GM12878 (cell line): ENCODE measurements at regions not wholly inside any gene's neighbourhood (a gene's known extent, or its start where the extent isn't known, plus 50 kb on each side); places are given as distances from the start of the nearest gene placed in this dataset.

Source experiments
- ATAC-seq: fragments of 200-7000 bp; cut with Tn5 transposase; 3 replicates; pipeline ENCODE4 v1.9.1; 2020; ENCODE audit warnings: mild to moderate bottlenecking, moderate library complexity
- BruUV-seq: library from RNA; stranded (reverse); fragments of 400-500 nt; replicated peaks from 2 replicates; lab custom pipeline; 2021; lab: Mats Ljungman, UMichigan
- CTCF ChIA-PET: fragments of 300-600 bp; sonication (Branson Sonifier 250); formaldehyde crosslinking; extraction: SDS; loops from one replicate; lab custom pipeline; 2021; ENCODE audit warnings: inconsistent platforms; lab: Yijun Ruan, JAX
- POLR2A ChIA-PET: fragments of 350-600 bp; formaldehyde crosslinking; extraction: SDS; loops from one replicate; lab custom pipeline; 2021; ENCODE audit warnings: inconsistent platforms; lab: Charles Lee
- RAD21 ChIA-PET: fragments of 300-600 bp; sonication (Branson Sonifier 250); formaldehyde crosslinking; loops from one replicate; lab custom pipeline; 2023; ENCODE audit warnings: antibody characterized with exemption; ENCODE audit not compliant: unreplicated experiment; lab: Charles Lee
- SMC1A ChIA-PET: fragments of 300-600 bp; sonication (Branson Sonifier 250); formaldehyde crosslinking; loops from one replicate; lab custom pipeline; 2023; ENCODE audit not compliant: unreplicated experiment, uncharacterized antibody; lab: Charles Lee
- DNase-seq: peaks from one replicate; pipeline ENCODE4 v3.0.0-alpha.2; 2011; ENCODE audit warnings: low read depth, low spot score
- FAIRE-seq: peaks from 3 replicates; lab custom pipeline; 2011; peaks lifted over from hg19 to GRCh38; lab: Jason Lieb, UNC
- H2AFZ ChIP-seq: 2 replicates; pipeline ENCODE4 v1.6.0; 2011; ENCODE audit warnings: low read depth, low read length, control low read depth; ENCODE audit not compliant: control insufficient read depth
- H3K27ac ChIP-seq: 2 replicates; pipeline ENCODE4 v1.5.1; 2011; ENCODE audit warnings: control low read depth; ENCODE audit not compliant: control insufficient read depth, insufficient read depth
- H3K27me3 ChIP-seq, 2 experiments: replicated peaks in 1 of 2; 2 replicates each; pipeline versions ENCODE4 v1.6.0 to v1.6.1; 2011; ENCODE audit warnings: low read length in 1 of 2; ENCODE audit not compliant: control insufficient read depth in 2 of 2, insufficient read depth in 2 of 2
- H3K36me3 ChIP-seq, 2 experiments: 2 replicates each; pipeline ENCODE4 v1.5.1; 2011; ENCODE audit warnings: low read length in 1 of 2; ENCODE audit not compliant: control insufficient read depth in 2 of 2, insufficient read depth in 2 of 2
- H3K4me1 ChIP-seq: 2 replicates; pipeline ENCODE4 v1.6.1; 2011; ENCODE audit warnings: mild to moderate bottlenecking, low read length, moderate library complexity, mixed read lengths; ENCODE audit not compliant: control insufficient read depth, insufficient read depth
- H3K4me2 ChIP-seq: 2 replicates; pipeline ENCODE4 v1.6.0; 2011; ENCODE audit warnings: control low read depth; ENCODE audit not compliant: control insufficient read depth, insufficient read depth
- H3K4me3 ChIP-seq: fragments of 200-600 bp; sonication (generic); 2 replicates; pipeline ENCODE4 v1.5.1; 2016
- H3K79me2 ChIP-seq: 2 replicates; pipeline ENCODE4 v1.6.0; 2011; ENCODE audit warnings: low read length; ENCODE audit not compliant: control insufficient read depth, insufficient read depth
- H3K9ac ChIP-seq: 2 replicates; pipeline ENCODE4 v1.8.0; 2011; ENCODE audit warnings: low read length, control low read depth, mixed read lengths; ENCODE audit not compliant: control insufficient read depth, insufficient read depth
- H3K9me3 ChIP-seq: replicated peaks from 3 replicates; pipeline ENCODE4 v1.5.1; 2011; ENCODE audit warnings: mild to moderate bottlenecking, low read length; ENCODE audit not compliant: control insufficient read depth, insufficient read depth
- H4K20me1 ChIP-seq: 2 replicates; pipeline ENCODE4 v1.6.0; 2011; ENCODE audit not compliant: control insufficient read depth, insufficient read depth
- E2F8 ChIP-seq: fragments of 450-650 bp; IDR thresholded peaks from 2 replicates; pipeline ENCODE4 v1.6.1; 2018; ENCODE audit warnings: mild to moderate bottlenecking, low read depth, moderate library complexity; ENCODE audit not compliant: partially characterized antibody
- EED ChIP-seq: sonication (generic); IDR thresholded peaks from 2 replicates; pipeline ENCODE4 v1.6.1; 2016; ENCODE audit warnings: antibody characterized with exemption, low read depth
- ESRRA ChIP-seq: IDR thresholded peaks from 2 replicates; pipeline ENCODE4 v1.6.1; 2012; ENCODE audit warnings: mild to moderate bottlenecking, low read length, improper control_type of control experiment
- JUNB ChIP-seq: IDR thresholded peaks from 2 replicates; pipeline ENCODE4 v1.6.1; 2016; ENCODE audit warnings: antibody characterized with exemption, mild to moderate bottlenecking
- MTA2 ChIP-seq: fragments of 450-650 bp; IDR thresholded peaks from 2 replicates; pipeline ENCODE4 v1.6.1; 2016; ENCODE audit warnings: low read depth, mild to moderate bottlenecking, moderate library complexity
- PAX8 ChIP-seq: fragments of 450-650 bp; IDR thresholded peaks from 2 replicates; pipeline ENCODE4 v1.6.1; 2017; ENCODE audit warnings: mild to moderate bottlenecking, moderate library complexity
- RBBP5 ChIP-seq: fragments of 200-600 bp; sonication (generic); conservative IDR thresholded peaks from 2 replicates; pipeline ENCODE4 v1.6.1; 2016
- SMAD1 ChIP-seq: fragments of 450-650 bp; IDR thresholded peaks from 2 replicates; pipeline ENCODE4 v1.6.1; 2018; ENCODE audit warnings: mild to moderate bottlenecking, low read depth; ENCODE audit not compliant: partially characterized antibody
- SPI1 ChIP-seq: IDR thresholded peaks from 2 replicates; pipeline ENCODE4 v1.6.1; 2011; ENCODE audit warnings: low read depth, mild to moderate bottlenecking, low read length, moderate library complexity, borderline replicate concordance; ENCODE audit not compliant: insufficient read depth
- SRF ChIP-seq, 2 experiments: IDR thresholded peaks; 2 replicates each; pipeline ENCODE4 v1.6.1; 2011; ENCODE audit warnings: low read depth in 2 of 2, low read length in 2 of 2, mild to moderate bottlenecking in 1 of 2, moderate library complexity in 1 of 2
- STAT3 ChIP-seq: IDR thresholded peaks from 2 replicates; pipeline ENCODE4 v1.6.1; 2011; ENCODE audit warnings: low read depth, low read length, improper control_type of control experiment
- SUZ12 ChIP-seq: fragments of 200-600 bp; sonication (generic); IDR thresholded peaks from one replicate; pipeline ENCODE4 v1.6.1; 2018; ENCODE audit warnings: antibody characterized with exemption, mild to moderate bottlenecking; ENCODE audit not compliant: unreplicated experiment
- ZBTB33 ChIP-seq: fragments of 450-650 bp; IDR thresholded peaks from 2 replicates; pipeline ENCODE4 v1.6.1; 2017; ENCODE audit warnings: mild to moderate bottlenecking
- WGBS: methylation state at CpG from one replicate; pipeline ENCODE4 v1.1.6; 2016; ENCODE audit warnings: low lambda C conversion rate; ENCODE audit not compliant: insufficient replicate concordance, insufficient coverage; ENCODE audit errors: missing lambda C conversion rate; 5-methylcytosine and 5-hydroxymethylcytosine counted together
- in situ Hi-C: fragments of 300-500 bp; cut with MboI; formaldehyde crosslinking; loops from 9 replicates; pipeline ENCODE4 v1.14.3; 2018; ENCODE audit warnings: mixed read lengths
- intact Hi-C: fragments of 100-400 bp; cut with micrococcal nuclease; formaldehyde crosslinking; loops from one replicate; pipeline ENCODE4 v1.14.2; 2022; ENCODE audit not compliant: unreplicated experiment

GRCh38 chr18:67319109-67319508 lies 197.4 kb downstream of the DSEL start:
- ChIA-PET SMC1A (no interaction called here), CTCF (no interaction called here), POLR2A (no interaction called here)
- no peak for ATAC-seq
- Histone ChIP-seq H4K20me1 (no peaks in the 10 kb centered on the region), H3K4me1 (no peaks in the 10 kb centered on the region), H3K4me3 (no peak overlapping the region), H3K27ac (no peak overlapping the region), H2AFZ (no peak overlapping the region), H3K9me3 (no peaks in the 10 kb centered on the region), H3K4me2 (no peak overlapping the region), H3K9ac (no peak overlapping the region)
- FAIRE-seq, result no peak
- 20% methylated on average over 2 of the region's 2 CpGs for WGBS
- no peak for TF ChIP-seq SUZ12
- TF ChIP-seq RBBP5, result no peak
- TF ChIP-seq PAX8, result no peak
- no peak for TF ChIP-seq SRF (IDR thresholded peaks at IDR 0.05; ENCODE audit: low read depth in 2 of 2, low read length in 2 of 2)
- no peak for TF ChIP-seq ZBTB33
- TF ChIP-seq JUNB, result no peak
- TF ChIP-seq EED, result no peak
- no peak for TF ChIP-seq E2F8
- no peak for TF ChIP-seq ESRRA
- no peak for TF ChIP-seq STAT3
- TF ChIP-seq SPI1, result no peak
- TF ChIP-seq SMAD1, result no peak
- TF ChIP-seq MTA2, result no peak
- TF ChIP-seq, all 136 proteins: peak for 0
- BruUV-seq, result no TSS peak
- H3K79me2 ChIP-seq, result no peaks in the 10 kb centered on the region
- RAD21 ChIA-PET, result no interaction called here
- H3K27me3 ChIP-seq, result no peaks in the 10 kb centered on the region
- intact Hi-C loops, result no loop called here
- no peak for DNase-seq
- in situ Hi-C loops, result no loop called here
- no peaks in the 10 kb centered on the region for H3K36me3 ChIP-seq
